ENCODE measurements at regions not wholly inside any gene's neighbourhood (a gene's known extent, or its start where the extent isn't known, plus 50 kb on each side); places are given as distances from the start of the nearest gene placed in this dataset.

DNA sequence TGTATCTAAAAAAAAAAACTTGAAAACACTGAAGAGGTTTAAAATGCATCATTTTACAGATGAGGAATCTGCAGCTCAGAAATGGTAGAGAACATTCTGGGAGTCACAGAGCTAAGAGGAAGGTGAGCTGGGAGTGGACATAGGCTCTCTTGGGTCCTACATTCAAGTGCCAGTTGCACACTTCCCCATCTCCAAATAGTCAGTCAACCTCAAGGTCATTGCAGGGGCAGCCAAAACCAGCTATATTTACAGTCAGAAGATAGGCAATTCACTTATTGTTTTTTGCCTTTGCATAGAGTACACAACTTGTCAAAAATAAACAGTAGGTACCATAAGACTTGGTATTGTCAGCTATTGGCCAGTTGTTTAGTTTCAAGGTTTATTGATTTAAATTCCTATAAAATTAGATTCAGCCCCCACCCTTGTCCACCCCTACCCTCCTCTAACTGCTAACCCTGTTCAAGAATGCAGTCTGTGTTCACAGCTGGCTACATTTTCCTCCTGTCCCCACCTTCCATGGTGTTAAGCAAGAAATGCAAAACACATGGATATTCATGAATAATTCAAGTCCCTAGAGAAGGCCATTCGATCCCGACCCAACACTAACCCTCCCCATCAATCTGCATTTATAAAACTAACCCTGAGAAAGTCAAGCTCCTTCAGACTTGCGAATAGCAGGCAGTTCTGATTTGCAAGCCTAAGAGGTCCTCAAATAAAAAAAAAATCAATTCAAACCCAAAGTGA lies 567.0 kb upstream of the MCTP2 start:
- TF ChIP-seq, protein P1, sequence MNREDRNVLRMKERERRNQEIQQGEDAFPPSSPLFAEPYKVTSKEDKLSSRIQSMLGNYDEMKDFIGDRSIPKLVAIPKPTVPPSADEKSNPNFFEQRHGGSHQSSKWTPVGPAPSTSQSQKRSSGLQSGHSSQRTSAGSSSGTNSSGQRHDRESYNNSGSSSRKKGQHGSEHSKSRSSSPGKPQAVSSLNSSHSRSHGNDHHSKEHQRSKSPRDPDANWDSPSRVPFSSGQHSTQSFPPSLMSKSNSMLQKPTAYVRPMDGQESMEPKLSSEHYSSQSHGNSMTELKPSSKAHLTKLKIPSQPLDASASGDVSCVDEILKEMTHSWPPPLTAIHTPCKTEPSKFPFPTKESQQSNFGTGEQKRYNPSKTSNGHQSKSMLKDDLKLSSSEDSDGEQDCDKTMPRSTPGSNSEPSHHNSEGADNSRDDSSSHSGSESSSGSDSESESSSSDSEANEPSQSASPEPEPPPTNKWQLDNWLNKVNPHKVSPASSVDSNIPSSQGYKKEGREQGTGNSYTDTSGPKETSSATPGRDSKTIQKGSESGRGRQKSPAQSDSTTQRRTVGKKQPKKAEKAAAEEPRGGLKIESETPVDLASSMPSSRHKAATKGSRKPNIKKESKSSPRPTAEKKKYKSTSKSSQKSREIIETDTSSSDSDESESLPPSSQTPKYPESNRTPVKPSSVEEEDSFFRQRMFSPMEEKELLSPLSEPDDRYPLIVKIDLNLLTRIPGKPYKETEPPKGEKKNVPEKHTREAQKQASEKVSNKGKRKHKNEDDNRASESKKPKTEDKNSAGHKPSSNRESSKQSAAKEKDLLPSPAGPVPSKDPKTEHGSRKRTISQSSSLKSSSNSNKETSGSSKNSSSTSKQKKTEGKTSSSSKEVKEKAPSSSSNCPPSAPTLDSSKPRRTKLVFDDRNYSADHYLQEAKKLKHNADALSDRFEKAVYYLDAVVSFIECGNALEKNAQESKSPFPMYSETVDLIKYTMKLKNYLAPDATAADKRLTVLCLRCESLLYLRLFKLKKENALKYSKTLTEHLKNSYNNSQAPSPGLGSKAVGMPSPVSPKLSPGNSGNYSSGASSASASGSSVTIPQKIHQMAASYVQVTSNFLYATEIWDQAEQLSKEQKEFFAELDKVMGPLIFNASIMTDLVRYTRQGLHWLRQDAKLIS (CRISPR knock-in tag; IDR thresholded peaks at IDR 0.05; ENCODE audit: borderline replicate concordance): no peak
- TF ChIP-seq, protein P2, sequence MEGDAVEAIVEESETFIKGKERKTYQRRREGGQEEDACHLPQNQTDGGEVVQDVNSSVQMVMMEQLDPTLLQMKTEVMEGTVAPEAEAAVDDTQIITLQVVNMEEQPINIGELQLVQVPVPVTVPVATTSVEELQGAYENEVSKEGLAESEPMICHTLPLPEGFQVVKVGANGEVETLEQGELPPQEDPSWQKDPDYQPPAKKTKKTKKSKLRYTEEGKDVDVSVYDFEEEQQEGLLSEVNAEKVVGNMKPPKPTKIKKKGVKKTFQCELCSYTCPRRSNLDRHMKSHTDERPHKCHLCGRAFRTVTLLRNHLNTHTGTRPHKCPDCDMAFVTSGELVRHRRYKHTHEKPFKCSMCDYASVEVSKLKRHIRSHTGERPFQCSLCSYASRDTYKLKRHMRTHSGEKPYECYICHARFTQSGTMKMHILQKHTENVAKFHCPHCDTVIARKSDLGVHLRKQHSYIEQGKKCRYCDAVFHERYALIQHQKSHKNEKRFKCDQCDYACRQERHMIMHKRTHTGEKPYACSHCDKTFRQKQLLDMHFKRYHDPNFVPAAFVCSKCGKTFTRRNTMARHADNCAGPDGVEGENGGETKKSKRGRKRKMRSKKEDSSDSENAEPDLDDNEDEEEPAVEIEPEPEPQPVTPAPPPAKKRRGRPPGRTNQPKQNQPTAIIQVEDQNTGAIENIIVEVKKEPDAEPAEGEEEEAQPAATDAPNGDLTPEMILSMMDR (IDR thresholded peaks at IDR 0.05): no peak
- no peak for TF ChIP-seq ELF4 (CRISPR knock-in tag; IDR thresholded peaks at IDR 0.05; ENCODE audit: low read depth)
- TF ChIP-seq, protein P3, sequence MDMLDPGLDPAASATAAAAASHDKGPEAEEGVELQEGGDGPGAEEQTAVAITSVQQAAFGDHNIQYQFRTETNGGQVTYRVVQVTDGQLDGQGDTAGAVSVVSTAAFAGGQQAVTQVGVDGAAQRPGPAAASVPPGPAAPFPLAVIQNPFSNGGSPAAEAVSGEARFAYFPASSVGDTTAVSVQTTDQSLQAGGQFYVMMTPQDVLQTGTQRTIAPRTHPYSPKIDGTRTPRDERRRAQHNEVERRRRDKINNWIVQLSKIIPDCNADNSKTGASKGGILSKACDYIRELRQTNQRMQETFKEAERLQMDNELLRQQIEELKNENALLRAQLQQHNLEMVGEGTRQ (CRISPR knock-in tag; IDR thresholded peaks at IDR 0.05): no peak
- TF ChIP-seq GTF2I (CRISPR knock-in tag; conservative IDR thresholded peaks at IDR 0.05): no peak
- no peak for TF ChIP-seq ZNF121 (CRISPR knock-in tag; IDR thresholded peaks at IDR 0.05)
- TF ChIP-seq ESRRA (CRISPR knock-in tag; IDR thresholded peaks at IDR 0.05; ENCODE audit: borderline replicate concordance): no peak
- TF ChIP-seq, protein P4, sequence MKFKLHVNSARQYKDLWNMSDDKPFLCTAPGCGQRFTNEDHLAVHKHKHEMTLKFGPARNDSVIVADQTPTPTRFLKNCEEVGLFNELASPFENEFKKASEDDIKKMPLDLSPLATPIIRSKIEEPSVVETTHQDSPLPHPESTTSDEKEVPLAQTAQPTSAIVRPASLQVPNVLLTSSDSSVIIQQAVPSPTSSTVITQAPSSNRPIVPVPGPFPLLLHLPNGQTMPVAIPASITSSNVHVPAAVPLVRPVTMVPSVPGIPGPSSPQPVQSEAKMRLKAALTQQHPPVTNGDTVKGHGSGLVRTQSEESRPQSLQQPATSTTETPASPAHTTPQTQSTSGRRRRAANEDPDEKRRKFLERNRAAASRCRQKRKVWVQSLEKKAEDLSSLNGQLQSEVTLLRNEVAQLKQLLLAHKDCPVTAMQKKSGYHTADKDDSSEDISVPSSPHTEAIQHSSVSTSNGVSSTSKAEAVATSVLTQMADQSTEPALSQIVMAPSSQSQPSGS (CRISPR knock-in tag; IDR thresholded peaks at IDR 0.05; ENCODE audit: borderline replicate concordance, low read depth): no peak
